GM06990 (cell line): ENCODE measurements at regions not wholly inside any gene's neighbourhood (a gene's known extent, or its start where the extent isn't known, plus 50 kb on each side); places are given as distances from the start of the nearest gene placed in this dataset.

ENCODE experiments used
- DNase-seq: peaks from one replicate; pipeline ENCODE4 v3.0.0-alpha.2; 2011; ENCODE audit not compliant: insufficient read length; ENCODE audit errors: extremely low read depth
- H3K27me3 ChIP-seq: replicated peaks from 2 replicates; pipeline ENCODE4 v1.6.0; 2011; ENCODE audit warnings: low read length; ENCODE audit not compliant: control insufficient read depth, insufficient read depth
- H3K36me3 ChIP-seq: 2 replicates; pipeline ENCODE4 v1.5.1; 2011; ENCODE audit warnings: low read length; ENCODE audit not compliant: control insufficient read depth, insufficient read depth
- H3K4me3 ChIP-seq: replicated peaks from 2 replicates; pipeline ENCODE4 v1.5.1; 2011; ENCODE audit warnings: low read depth, mild to moderate bottlenecking, control low read depth, low read length
- CTCF ChIP-seq: IDR thresholded peaks from 2 replicates; pipeline ENCODE4 v1.5.1; 2011; ENCODE audit warnings: low read length, control low read depth, mild to moderate bottlenecking, inconsistent platforms; ENCODE audit not compliant: insufficient read depth, poor library complexity, severe bottlenecking

GRCh38 chr6:74611220-74611619 is 594.6 kb downstream of the COL12A1 start:
- H3K27me3 ChIP-seq: no peaks in the 10 kb centered on the region
- no peak for DNase-seq
- TF ChIP-seq CTCF: no peak
- no peak overlapping the region for H3K4me3 ChIP-seq
- no peaks in the 10 kb centered on the region for H3K36me3 ChIP-seq

- Histone ChIP-seq H3K36me3 (no peaks in the 10 kb centered on the region), H3K27me3 (no peaks in the 10 kb centered on the region), H3K4me3 (no peak overlapping the region)
- DNase-seq: no peak
- TF ChIP-seq CTCF: no peak
Measured at GRCh38 chr6:74610352-74610751, 595.5 kb downstream of the COL12A1 start.

- no peak for DNase-seq
- no peak for TF ChIP-seq CTCF
Measured at GRCh38 chr6:74609871-74610270, 596.0 kb downstream of the COL12A1 start.

GRCh38 chr6:74607934-74608333 is 597.9 kb downstream of the COL12A1 start:
- TF ChIP-seq CTCF: no peak
- no peak for DNase-seq
- no peak overlapping the region for H3K4me3 ChIP-seq
- no peaks in the 10 kb centered on the region for H3K27me3 ChIP-seq
- H3K36me3 ChIP-seq: no peaks in the 10 kb centered on the region

More at GRCh38 chr6:74609871-74610270, 596.0 kb downstream of the COL12A1 start:
- Histone ChIP-seq H3K36me3 (no peaks in the 10 kb centered on the region), H3K27me3 (no peaks in the 10 kb centered on the region), H3K4me3 (no peak overlapping the region)

GRCh38 chr6:74607468-74607867 is 598.4 kb downstream of the COL12A1 start:
- Histone ChIP-seq H3K36me3 (no peaks in the 10 kb centered on the region), H3K4me3 (no peak overlapping the region), H3K27me3 (no peaks in the 10 kb centered on the region)
- TF ChIP-seq CTCF: no peak
- DNase-seq: no peak

GRCh38 chr6:74606582-74607071 is 599.2 kb downstream of the COL12A1 start:
- no peak for TF ChIP-seq CTCF
- Histone ChIP-seq H3K27me3 (no peaks in the 10 kb centered on the region), H3K4me3 (no peak overlapping the region), H3K36me3 (no peaks in the 10 kb centered on the region)
- no peak for DNase-seq
